Gastrocnemius medialis (tissue), 4 donors: ENCODE measurements at regions not wholly inside any gene's neighbourhood (a gene's known extent, or its start where the extent isn't known, plus 50 kb on each side); places are given as distances from the start of the nearest gene placed in this dataset.

Experiments used
- ATAC-seq, 2 donors: fragments of 150-250 bp; one replicate each; pipeline ENCODE4 v1.9.1; 2016
- DNase-seq, 2 donors: peaks; one replicate each; pipeline ENCODE4 v3.0.0-alpha.2; 2019
- H3K27ac ChIP-seq, 4 donors: fragments of 200-600 bp; sonication (generic); 1 replicate in 1 of 4; 2 replicates in 3 of 4; pipeline ENCODE4 v1.5.1; 2016 to 2018; ENCODE audit warnings: mild to moderate bottlenecking in 2 of 4, moderate library complexity in 1 of 4
- H3K27me3 ChIP-seq, 3 donors: fragments of 200-600 bp; sonication (generic) in 2 of 3; 1 replicate in 1 of 3; 2 replicates in 2 of 3; pipeline versions ENCODE4 v1.5.1 to v1.6.0; 2016 to 2019; ENCODE audit warnings: mild to moderate bottlenecking in 1 of 3, moderate library complexity in 1 of 3
- H3K36me3 ChIP-seq, 2 donors: fragments of 200-600 bp; sonication (generic) in 1 of 2; one replicate each; pipeline ENCODE4 v1.5.1; 2017 to 2018
- H3K4me1 ChIP-seq, 2 donors: fragments of 200-600 bp; sonication (generic) in 1 of 2; one replicate each; pipeline ENCODE4 v1.5.1; 2016 to 2017; ENCODE audit warnings: mild to moderate bottlenecking in 2 of 2
- H3K4me3 ChIP-seq, 4 donors: fragments of 200-600 bp; sonication (generic) in 3 of 4; 1 replicate in 1 of 4; 2 replicates in 3 of 4; pipeline ENCODE4 v1.5.1; 2016 to 2019; ENCODE audit warnings: mild to moderate bottlenecking in 2 of 4
- H3K9me3 ChIP-seq, 3 donors: fragments of 200-600 bp; sonication (generic) in 2 of 3; 1 replicate in 1 of 3; 2 replicates in 2 of 3; pipeline ENCODE4 v1.5.1; 2016 to 2019
- CTCF ChIP-seq, 5 experiments: fragments of 450-650 bp in 3 of 5; fragments of 200-600 bp in 2 of 5; sonication (generic) in 2 of 5; IDR thresholded peaks in 4 of 5; conservative IDR thresholded peaks in 1 of 5; 1 replicate in 4 of 5; 2 replicates in 1 of 5; pipeline ENCODE4 v1.5.1; 2016 to 2019; ENCODE audit warnings: antibody characterized with exemption in 5 of 5, mild to moderate bottlenecking in 3 of 5, moderate library complexity in 3 of 5
- POLR2A ChIP-seq, 2 donors: fragments of 450-650 bp; IDR thresholded peaks; one replicate each; pipeline ENCODE4 v1.6.1; 2017; ENCODE audit warnings: antibody characterized with exemption in 2 of 2, mild to moderate bottlenecking in 2 of 2, moderate library complexity in 2 of 2
- in situ Hi-C, 4 donors: fragments of 200-750 bp; cut with MboI; loops; one replicate each; pipeline versions ENCODE4 v1.15.0 to v1.8.0; 2017; ENCODE audit warnings: low sequenced_read_pairs in 4 of 4
- intact Hi-C: fragments of 100-400 bp; cut with DNase I; formaldehyde crosslinking; loops from one replicate; pipeline ENCODE4 v1.15.1; 2023; ENCODE audit warnings: low total_unique reads

- in situ Hi-C loops = no loop called here
- ATAC-seq (no peak), DNase-seq (no peak)
- H3K4me1 ChIP-seq = no peaks in the 10 kb centered on the region
- no peaks in the 10 kb centered on the region for H3K36me3 ChIP-seq
- H3K9me3 ChIP-seq = no peaks in the 10 kb centered on the region
- H3K27me3 ChIP-seq = no peaks in the 10 kb centered on the region
- intact Hi-C loops = no loop called here
- TF ChIP-seq CTCF (IDR thresholded peaks at IDR 0.05 in 4 of 5, conservative IDR thresholded peaks at IDR 0.05 in 1 of 5) (no peak), POLR2A (IDR thresholded peaks at IDR 0.05) (no peak)
- H3K4me3 ChIP-seq = no peak overlapping the region
- no peak overlapping the region for H3K27ac ChIP-seq
These were observed 640.0 kb upstream of the ANO3 start for GRCh38 chr11:25691959-25692358.

GRCh38 chr11:25702417-25702816 lies 629.5 kb upstream of the ANO3 start:
- intact Hi-C loops = no loop called here
- no peak for TF ChIP-seq POLR2A (IDR thresholded peaks at IDR 0.05)
- TF ChIP-seq CTCF (IDR thresholded peaks at IDR 0.05 in 4 of 5, conservative IDR thresholded peaks at IDR 0.05 in 1 of 5) = no peak

GRCh38 chr11:25710975-25711374 lies 621.0 kb upstream of the ANO3 start:
- H3K27ac ChIP-seq = no peak overlapping the region
- H3K4me3 ChIP-seq = no peak overlapping the region
- intact Hi-C loops = no loop called here
- in situ Hi-C loops = no loop called here
- no peaks in the 10 kb centered on the region for H3K9me3 ChIP-seq
- no peak for TF ChIP-seq POLR2A (IDR thresholded peaks at IDR 0.05)
- no peak for TF ChIP-seq CTCF (IDR thresholded peaks at IDR 0.05 in 4 of 5, conservative IDR thresholded peaks at IDR 0.05 in 1 of 5)
- ATAC-seq (no peak), DNase-seq (no peak)
- no peaks in the 10 kb centered on the region for H3K4me1 ChIP-seq
- H3K27me3 ChIP-seq = no peaks in the 10 kb centered on the region
- H3K36me3 ChIP-seq = no peaks in the 10 kb centered on the region

More at GRCh38 chr11:25702417-25702816, 629.5 kb upstream of the ANO3 start:
- ATAC-seq = no peak
- no peak overlapping the region for H3K27ac ChIP-seq
- no peaks in the 10 kb centered on the region for H3K9me3 ChIP-seq
- no peak overlapping the region for H3K4me3 ChIP-seq
- H3K27me3 ChIP-seq = no peaks in the 10 kb centered on the region
- H3K4me1 ChIP-seq = no peaks in the 10 kb centered on the region
- in situ Hi-C loops = no loop called here
- DNase-seq = no peak
- no peaks in the 10 kb centered on the region for H3K36me3 ChIP-seq

- no peaks in the 10 kb centered on the region for H3K9me3 ChIP-seq
- no peak overlapping the region for H3K27ac ChIP-seq
- in situ Hi-C loops (no loop called here), intact Hi-C loops (no loop called here)
- H3K4me1 ChIP-seq = no peaks in the 10 kb centered on the region
- no peaks in the 10 kb centered on the region for H3K27me3 ChIP-seq
- TF ChIP-seq CTCF (IDR thresholded peaks at IDR 0.05 in 4 of 5, conservative IDR thresholded peaks at IDR 0.05 in 1 of 5) = no peak
- TF ChIP-seq POLR2A (IDR thresholded peaks at IDR 0.05) = no peak
- H3K4me3 ChIP-seq = no peak overlapping the region
- no peaks in the 10 kb centered on the region for H3K36me3 ChIP-seq
- ATAC-seq (no peak), DNase-seq (no peak)
These were observed 604.0 kb upstream of the ANO3 start for GRCh38 chr11:25727944-25728343.

- intact Hi-C loops = no loop called here
- Histone ChIP-seq H3K36me3 (no peaks in the 10 kb centered on the region), H3K9me3 (no peaks in the 10 kb centered on the region), H3K4me1 (no peaks in the 10 kb centered on the region), H3K27me3 (no peaks in the 10 kb centered on the region), H3K27ac (no peak overlapping the region), H3K4me3 (no peak overlapping the region)
- TF ChIP-seq POLR2A (IDR thresholded peaks at IDR 0.05) = no peak
- TF ChIP-seq CTCF (IDR thresholded peaks at IDR 0.05 in 4 of 5, conservative IDR thresholded peaks at IDR 0.05 in 1 of 5) = no peak
- in situ Hi-C loops = no loop called here
- no peak for DNase-seq
- ATAC-seq = no peak
These were observed 601.7 kb upstream of the ANO3 start for GRCh38 chr11:25730230-25730629.
